ENCODE measurements at regions not wholly inside any gene's neighbourhood (a gene's known extent, or its start where the extent isn't known, plus 50 kb on each side); places are given as distances from the start of the nearest gene placed in this dataset.

- Mint-ChIP-seq H3K36me3 (no peaks in the 10 kb centered on the region), H3K27me3 (no peaks in the 10 kb centered on the region), H3K9me3 (peaks cover 0 to 39% (median 10%) of the 10 kb centered on the region in 5 donors), H3K4me1 (no peaks in the 10 kb centered on the region), H3K4me3 (no peak overlapping the region), H3K27ac (no peak overlapping the region)
- Histone ChIP-seq H3K36me3 (ENCODE audit: insufficient read depth, low read length) (no peaks in the 10 kb centered on the region), H3K4me3 (ENCODE audit: low read length) (no peak overlapping the region), H3K4me1 (ENCODE audit: insufficient read depth, low read length) (no peaks in the 10 kb centered on the region), H3K27ac (ENCODE audit: low read depth, low read length) (no peak overlapping the region), H3K9me3 (ENCODE audit: low read length) (no peaks in the 10 kb centered on the region), H3K27me3 (ENCODE audit: insufficient read depth, low read length, poor library complexity, severe bottlenecking) (no peaks in the 10 kb centered on the region)
- ChIA-PET POLR2A (no interaction called here), CTCF (no interaction called here)
- DNase-seq = no peak
Observed at GRCh38 chr4:22941688-22942375, 249.1 kb downstream of the GBA3 start.

GRCh38 chr4:22932326-22932725 is 239.6 kb downstream of the GBA3 start:
- ChIA-PET POLR2A (no interaction called here), CTCF (no interaction called here)
- Mint-ChIP-seq H3K9me3 (peaks cover 0 to 5% (median 2%) of the 10 kb centered on the region in 5 donors), H3K36me3 (no peaks in the 10 kb centered on the region), H3K27me3 (peaks cover 0 to 2% of the 10 kb centered on the region in 2 donors), H3K4me3 (no peak overlapping the region), H3K4me1 (no peaks in the 10 kb centered on the region), H3K27ac (no peak overlapping the region)
- no peaks in the 10 kb centered on the region for H3K27me3 ChIP-seq (ENCODE audit: insufficient read depth, low read length, poor library complexity, severe bottlenecking)
- H3K27ac ChIP-seq (ENCODE audit: low read depth, low read length) = no peak overlapping the region
- no peaks in the 10 kb centered on the region for H3K4me1 ChIP-seq (ENCODE audit: insufficient read depth, low read length)
- H3K4me3 ChIP-seq (ENCODE audit: low read length) = no peak overlapping the region
- H3K36me3 ChIP-seq (ENCODE audit: insufficient read depth, low read length) = no peaks in the 10 kb centered on the region
- no peak for DNase-seq
- no peaks in the 10 kb centered on the region for H3K9me3 ChIP-seq (ENCODE audit: low read length)

DNA sequence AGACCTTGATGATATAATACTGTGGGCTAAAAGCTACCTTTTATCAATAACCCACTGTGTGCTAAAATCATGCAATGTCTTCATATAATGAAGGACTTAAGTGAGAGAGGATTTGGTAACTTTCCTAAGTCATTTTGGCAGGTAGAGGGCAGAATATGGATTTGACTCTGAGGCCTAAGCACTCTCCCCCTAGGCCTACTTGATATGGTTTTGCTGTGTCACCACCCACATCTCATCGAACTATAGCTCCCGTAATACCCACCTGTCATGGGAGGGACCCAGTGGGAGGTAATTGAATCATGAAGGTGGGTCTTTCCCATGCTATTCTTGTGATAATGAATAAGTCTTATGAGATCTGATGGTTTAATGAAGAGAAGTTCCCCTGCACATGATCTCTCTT is 229.7 kb downstream of the GBA3 start:
- peaks cover 5 to 22% (median 11%) of the 10 kb centered on the region in 5 donors for H3K9me3 Mint-ChIP-seq
- Histone ChIP-seq H3K4me3 (ENCODE audit: low read length) (no peak overlapping the region), H3K4me1 (ENCODE audit: insufficient read depth, low read length) (no peaks in the 10 kb centered on the region), H3K36me3 (ENCODE audit: insufficient read depth, low read length) (no peaks in the 10 kb centered on the region), H3K27me3 (ENCODE audit: insufficient read depth, low read length, poor library complexity, severe bottlenecking) (no peaks in the 10 kb centered on the region), H3K9me3 (ENCODE audit: low read length) (no peaks in the 10 kb centered on the region), H3K27ac (ENCODE audit: low read depth, low read length) (no peak overlapping the region)
- no peaks in the 10 kb centered on the region for H3K4me1 Mint-ChIP-seq
- ChIA-PET POLR2A (no interaction called here), CTCF (no interaction called here)
- DNase-seq = no peak
- no peak overlapping the region for H3K27ac Mint-ChIP-seq
- no peak overlapping the region for H3K4me3 Mint-ChIP-seq
- no peaks in the 10 kb centered on the region for H3K36me3 Mint-ChIP-seq
- H3K27me3 Mint-ChIP-seq = no peaks in the 10 kb centered on the region

DNA sequence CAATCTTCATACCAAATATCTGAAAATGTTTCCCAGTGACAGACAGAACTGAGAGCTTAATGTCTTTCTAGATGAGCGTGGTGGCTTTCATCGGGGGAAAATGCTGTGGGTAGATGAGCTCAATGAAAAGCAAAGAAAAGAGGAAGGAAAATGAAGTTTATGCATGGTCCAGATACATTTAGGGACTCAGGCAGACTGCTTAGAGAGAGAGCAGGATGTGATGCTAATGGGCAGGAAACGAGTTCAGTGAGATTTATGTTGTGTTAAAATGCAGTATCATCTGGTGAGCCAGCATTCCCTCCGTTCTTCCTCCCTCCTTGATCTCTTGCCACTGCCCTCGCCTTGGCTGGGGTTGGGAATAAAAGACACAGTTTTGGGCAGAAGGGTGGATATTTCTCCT is 229.2 kb downstream of the GBA3 start:
- Histone ChIP-seq H3K4me3 (ENCODE audit: low read length) (no peak overlapping the region), H3K27ac (ENCODE audit: low read depth, low read length) (no peak overlapping the region), H3K27me3 (ENCODE audit: insufficient read depth, low read length, poor library complexity, severe bottlenecking) (no peaks in the 10 kb centered on the region), H3K9me3 (ENCODE audit: low read length) (no peaks in the 10 kb centered on the region), H3K36me3 (ENCODE audit: insufficient read depth, low read length) (no peaks in the 10 kb centered on the region), H3K4me1 (ENCODE audit: insufficient read depth, low read length) (no peaks in the 10 kb centered on the region)
- POLR2A ChIA-PET = no interaction called here
- Mint-ChIP-seq H3K27me3 (no peaks in the 10 kb centered on the region), H3K9me3 (peaks cover 5 to 20% (median 11%) of the 10 kb centered on the region in 5 donors), H3K4me1 (no peaks in the 10 kb centered on the region), H3K36me3 (no peaks in the 10 kb centered on the region), H3K27ac (no peak overlapping the region), H3K4me3 (no peak overlapping the region)
- CTCF ChIA-PET = no interaction called here
- no peak for DNase-seq

DNA sequence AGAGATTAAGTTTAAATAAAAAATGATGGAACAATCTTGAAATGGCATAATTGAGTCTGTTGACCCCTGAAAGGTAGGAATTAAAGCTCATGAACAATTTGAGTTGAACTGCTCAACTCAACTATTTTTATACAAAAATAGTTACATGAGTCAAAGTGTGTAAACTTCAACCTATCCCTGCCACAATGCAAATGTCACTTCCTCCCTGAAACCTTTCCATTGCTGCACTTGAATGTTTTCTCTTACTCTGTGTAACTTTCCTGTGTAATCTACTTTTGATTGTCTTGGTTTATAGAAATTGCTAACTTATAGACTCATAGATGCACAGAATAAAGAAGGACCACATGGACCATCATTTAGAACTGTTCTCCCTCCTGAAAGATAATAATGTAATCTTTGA is 218.5 kb downstream of the GBA3 start:
- Mint-ChIP-seq H3K27me3 (no peaks in the 10 kb centered on the region), H3K27ac (no peak overlapping the region), H3K4me3 (no peak overlapping the region), H3K4me1 (no peaks in the 10 kb centered on the region), H3K36me3 (no peaks in the 10 kb centered on the region), H3K9me3 (peaks cover 2 to 10% (median 6%) of the 10 kb centered on the region in 5 donors)
- Histone ChIP-seq H3K27ac (ENCODE audit: low read depth, low read length) (no peak overlapping the region), H3K27me3 (ENCODE audit: insufficient read depth, low read length, poor library complexity, severe bottlenecking) (no peaks in the 10 kb centered on the region), H3K4me1 (ENCODE audit: insufficient read depth, low read length) (no peaks in the 10 kb centered on the region), H3K36me3 (ENCODE audit: insufficient read depth, low read length) (no peaks in the 10 kb centered on the region), H3K9me3 (ENCODE audit: low read length) (no peaks in the 10 kb centered on the region), H3K4me3 (ENCODE audit: low read length) (no peak overlapping the region)
- DNase-seq = no peak
- POLR2A ChIA-PET = no interaction called here
- CTCF ChIA-PET = no interaction called here

DNA sequence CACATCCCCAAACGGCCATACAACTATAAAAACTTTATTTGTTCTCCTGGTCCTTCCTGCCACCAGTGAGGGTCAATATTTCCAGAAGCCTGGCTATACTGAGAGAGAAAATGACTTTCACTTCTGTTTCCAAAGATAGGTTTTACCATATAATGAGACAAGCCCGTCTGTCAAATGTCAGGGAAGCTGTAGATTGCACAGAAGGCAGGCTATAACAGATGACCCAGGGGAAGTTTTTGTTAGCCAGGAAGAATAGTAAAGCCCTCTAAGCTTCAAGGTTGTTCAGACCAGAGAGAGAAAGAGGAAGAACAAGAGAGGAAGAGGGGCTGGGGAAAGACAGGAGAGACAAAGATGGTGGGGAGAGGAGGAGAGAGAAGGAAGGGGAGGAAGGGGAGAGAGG is 217.5 kb downstream of the GBA3 start:
- H3K4me1 Mint-ChIP-seq = no peaks in the 10 kb centered on the region
- no peak overlapping the region for H3K4me3 Mint-ChIP-seq
- Histone ChIP-seq H3K9me3 (ENCODE audit: low read length) (no peaks in the 10 kb centered on the region), H3K36me3 (ENCODE audit: insufficient read depth, low read length) (no peaks in the 10 kb centered on the region), H3K27me3 (ENCODE audit: insufficient read depth, low read length, poor library complexity, severe bottlenecking) (no peaks in the 10 kb centered on the region), H3K27ac (ENCODE audit: low read depth, low read length) (no peak overlapping the region), H3K4me1 (ENCODE audit: insufficient read depth, low read length) (no peaks in the 10 kb centered on the region), H3K4me3 (ENCODE audit: low read length) (no peak overlapping the region)
- H3K27me3 Mint-ChIP-seq = no peaks in the 10 kb centered on the region
- no peaks in the 10 kb centered on the region for H3K36me3 Mint-ChIP-seq
- DNase-seq = no peak
- ChIA-PET CTCF (no interaction called here), POLR2A (no interaction called here)
- H3K9me3 Mint-ChIP-seq = peaks cover 2 to 10% (median 6%) of the 10 kb centered on the region in 5 donors
- H3K27ac Mint-ChIP-seq = no peak overlapping the region

GRCh38 chr4:22906045-22906444 is 213.3 kb downstream of the GBA3 start:
- Histone ChIP-seq H3K27ac (ENCODE audit: low read depth, low read length) (no peak overlapping the region), H3K36me3 (ENCODE audit: insufficient read depth, low read length) (no peaks in the 10 kb centered on the region), H3K4me3 (ENCODE audit: low read length) (no peak overlapping the region), H3K4me1 (ENCODE audit: insufficient read depth, low read length) (no peaks in the 10 kb centered on the region), H3K27me3 (ENCODE audit: insufficient read depth, low read length, poor library complexity, severe bottlenecking) (no peaks in the 10 kb centered on the region), H3K9me3 (ENCODE audit: low read length) (no peaks in the 10 kb centered on the region)
- CTCF ChIA-PET = interaction anchor here (0.9 kb wide), 1 partner anchor 9 kb away, joined by 3 read pairs; no protein-coding TSS in a partner anchor
- POLR2A ChIA-PET = no interaction called here
- no peak for DNase-seq
- H3K27me3 Mint-ChIP-seq = no peaks in the 10 kb centered on the region
- H3K27ac Mint-ChIP-seq = no peak overlapping the region
- peaks cover 2 to 11% (median 5%) of the 10 kb centered on the region in 5 donors for H3K9me3 Mint-ChIP-seq
- no peak overlapping the region for H3K4me3 Mint-ChIP-seq
- H3K36me3 Mint-ChIP-seq = no peaks in the 10 kb centered on the region
- H3K4me1 Mint-ChIP-seq = no peaks in the 10 kb centered on the region

GRCh38 chr4:22903913-22904312 is 211.2 kb downstream of the GBA3 start:
- Histone ChIP-seq H3K27ac (ENCODE audit: low read depth, low read length) (no peak overlapping the region), H3K4me3 (ENCODE audit: low read length) (no peak overlapping the region), H3K36me3 (ENCODE audit: insufficient read depth, low read length) (no peaks in the 10 kb centered on the region), H3K27me3 (ENCODE audit: insufficient read depth, low read length, poor library complexity, severe bottlenecking) (no peaks in the 10 kb centered on the region), H3K4me1 (ENCODE audit: insufficient read depth, low read length) (no peaks in the 10 kb centered on the region), H3K9me3 (ENCODE audit: low read length) (no peaks in the 10 kb centered on the region)
- no peaks in the 10 kb centered on the region for H3K27me3 Mint-ChIP-seq
- ChIA-PET CTCF (no interaction called here), POLR2A (no interaction called here)
- H3K4me1 Mint-ChIP-seq = no peaks in the 10 kb centered on the region
- no peak overlapping the region for H3K27ac Mint-ChIP-seq
- peaks cover 0 to 11% (median 3%) of the 10 kb centered on the region in 5 donors for H3K9me3 Mint-ChIP-seq
- no peaks in the 10 kb centered on the region for H3K36me3 Mint-ChIP-seq
- no peak overlapping the region for H3K4me3 Mint-ChIP-seq
- DNase-seq = no peak

GRCh38 chr4:22901631-22902030 is 208.9 kb downstream of the GBA3 start:
- ChIA-PET POLR2A (no interaction called here), CTCF (no interaction called here)
- H3K4me1 ChIP-seq (ENCODE audit: insufficient read depth, low read length) = no peaks in the 10 kb centered on the region
- peaks cover 0 to 6% (median 0%) of the 10 kb centered on the region in 5 donors for H3K9me3 Mint-ChIP-seq
- no peak overlapping the region for H3K4me3 Mint-ChIP-seq
- no peak for DNase-seq
- H3K27me3 ChIP-seq (ENCODE audit: insufficient read depth, low read length, poor library complexity, severe bottlenecking) = no peaks in the 10 kb centered on the region
- no peaks in the 10 kb centered on the region for H3K27me3 Mint-ChIP-seq
- no peak overlapping the region for H3K27ac ChIP-seq (ENCODE audit: low read depth, low read length)
- no peak overlapping the region for H3K4me3 ChIP-seq (ENCODE audit: low read length)
- no peaks in the 10 kb centered on the region for H3K36me3 ChIP-seq (ENCODE audit: insufficient read depth, low read length)
- H3K4me1 Mint-ChIP-seq = no peaks in the 10 kb centered on the region
- no peak overlapping the region for H3K27ac Mint-ChIP-seq
- H3K36me3 Mint-ChIP-seq = no peaks in the 10 kb centered on the region
- H3K9me3 ChIP-seq (ENCODE audit: low read length) = no peaks in the 10 kb centered on the region
